ENCODE measurements at regions not wholly inside any gene's neighbourhood (a gene's known extent, or its start where the extent isn't known, plus 50 kb on each side); places are given as distances from the start of the nearest gene placed in this dataset.

GRCh38 chr20:46804126-46804525 is 90.5 kb upstream of the EYA2 start:
- DNase-seq: no peak
- Mint-ChIP-seq H3K36me3 (no peaks in the 10 kb centered on the region), H3K9me3 (no peaks in the 10 kb centered on the region), H3K4me1 (no peaks in the 10 kb centered on the region), H3K4me3 (no peak overlapping the region), H3K27me3 (peaks cover 20% of the 10 kb centered on the region), H3K27ac (no peak overlapping the region)
- ATAC-seq (ENCODE audit: low read depth): no peak
- POLR2A ChIA-PET: no interaction called here

DNA sequence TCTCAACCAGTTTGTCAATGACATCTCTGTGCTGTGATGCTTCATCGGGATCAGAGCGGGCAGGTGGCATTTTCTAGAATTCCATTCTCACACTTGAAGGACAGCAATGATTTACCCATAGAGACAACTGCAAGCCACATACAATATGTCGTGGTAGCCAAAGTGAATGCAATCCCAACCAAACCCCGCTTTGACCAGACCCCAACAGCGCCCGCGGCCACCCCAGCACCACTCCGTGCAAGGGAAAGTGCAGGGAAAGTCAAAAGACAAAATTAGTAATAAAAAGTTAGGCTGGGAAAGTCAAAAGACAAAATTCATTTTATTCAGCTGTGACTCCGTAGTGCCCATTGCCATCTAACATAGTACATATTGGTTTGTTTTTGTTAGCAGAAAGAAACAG is 88.8 kb upstream of the EYA2 start:
- H3K27me3 Mint-ChIP-seq: peaks cover 35% of the 10 kb centered on the region
- H3K27ac Mint-ChIP-seq: no peak overlapping the region
- no peak overlapping the region for H3K4me3 Mint-ChIP-seq
- POLR2A ChIA-PET: no interaction called here
- H3K36me3 Mint-ChIP-seq: no peaks in the 10 kb centered on the region
- no peak for DNase-seq
- no peaks in the 10 kb centered on the region for H3K9me3 Mint-ChIP-seq
- ATAC-seq (ENCODE audit: low read depth): no peak
- no peaks in the 10 kb centered on the region for H3K4me1 Mint-ChIP-seq

DNA sequence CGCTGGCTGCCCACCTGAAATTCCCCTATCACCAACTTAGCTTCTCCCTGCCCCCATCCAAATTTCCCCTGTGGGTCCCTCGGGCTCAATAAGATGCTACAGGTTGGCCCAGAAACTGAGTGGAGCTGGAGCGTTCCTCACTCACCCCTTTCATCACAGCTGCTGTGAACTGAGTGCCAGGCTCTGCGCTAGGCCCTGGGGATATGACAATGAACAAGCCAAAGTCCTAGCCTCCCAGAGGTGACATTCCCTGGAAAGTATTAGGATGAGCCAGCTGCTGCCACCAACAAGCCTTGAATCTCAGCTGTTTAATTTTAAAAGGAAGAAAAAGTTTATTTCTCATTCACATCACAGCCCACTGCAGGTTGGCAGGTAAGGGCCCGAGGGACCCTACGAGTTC is 86.6 kb upstream of the EYA2 start:
- ATAC-seq (ENCODE audit: low read depth): no peak
- H3K27me3 Mint-ChIP-seq: peaks cover 49% of the 10 kb centered on the region
- no peaks in the 10 kb centered on the region for H3K36me3 Mint-ChIP-seq
- H3K4me3 Mint-ChIP-seq: no peak overlapping the region
- POLR2A ChIA-PET: no interaction called here
- H3K9me3 Mint-ChIP-seq: no peaks in the 10 kb centered on the region
- no peak for DNase-seq
- H3K27ac Mint-ChIP-seq: no peak overlapping the region
- H3K4me1 Mint-ChIP-seq: no peaks in the 10 kb centered on the region

DNA sequence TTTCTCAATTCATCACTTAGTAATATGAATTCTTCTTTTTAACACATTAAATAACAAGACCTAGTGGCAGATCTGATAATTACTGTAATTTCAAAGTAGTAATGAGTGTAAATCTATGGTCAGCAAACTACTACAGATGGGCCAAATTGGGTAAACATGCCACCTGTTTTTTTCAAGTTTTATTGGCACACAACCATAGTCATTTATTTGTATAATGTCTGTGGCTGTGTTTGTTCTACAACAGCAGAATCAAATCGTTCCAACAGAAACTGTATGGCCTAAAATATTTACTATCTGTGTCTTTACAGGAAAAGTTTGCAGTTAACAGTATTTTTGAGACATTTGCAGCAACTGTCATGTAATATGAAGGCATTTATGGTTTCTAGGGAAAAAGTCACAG is 86.1 kb upstream of the EYA2 start:
- ATAC-seq (ENCODE audit: low read depth) (no peak), DNase-seq (no peak)
- no peak overlapping the region for H3K4me3 Mint-ChIP-seq
- no peak overlapping the region for H3K27ac Mint-ChIP-seq
- no peaks in the 10 kb centered on the region for H3K4me1 Mint-ChIP-seq
- no peaks in the 10 kb centered on the region for H3K9me3 Mint-ChIP-seq
- POLR2A ChIA-PET: no interaction called here
- peaks cover 47% of the 10 kb centered on the region for H3K27me3 Mint-ChIP-seq
- H3K36me3 Mint-ChIP-seq: no peaks in the 10 kb centered on the region

GRCh38 chr20:46809706-46810360 is 84.8 kb upstream of the EYA2 start:
- Mint-ChIP-seq H3K27me3 (peaks cover 34% of the 10 kb centered on the region), H3K36me3 (no peaks in the 10 kb centered on the region), H3K4me3 (no peak overlapping the region), H3K27ac (no peak overlapping the region), H3K4me1 (no peaks in the 10 kb centered on the region), H3K9me3 (no peaks in the 10 kb centered on the region)
- no peak for DNase-seq
- POLR2A ChIA-PET: no interaction called here
- ATAC-seq (ENCODE audit: low read depth): no peak

DNA sequence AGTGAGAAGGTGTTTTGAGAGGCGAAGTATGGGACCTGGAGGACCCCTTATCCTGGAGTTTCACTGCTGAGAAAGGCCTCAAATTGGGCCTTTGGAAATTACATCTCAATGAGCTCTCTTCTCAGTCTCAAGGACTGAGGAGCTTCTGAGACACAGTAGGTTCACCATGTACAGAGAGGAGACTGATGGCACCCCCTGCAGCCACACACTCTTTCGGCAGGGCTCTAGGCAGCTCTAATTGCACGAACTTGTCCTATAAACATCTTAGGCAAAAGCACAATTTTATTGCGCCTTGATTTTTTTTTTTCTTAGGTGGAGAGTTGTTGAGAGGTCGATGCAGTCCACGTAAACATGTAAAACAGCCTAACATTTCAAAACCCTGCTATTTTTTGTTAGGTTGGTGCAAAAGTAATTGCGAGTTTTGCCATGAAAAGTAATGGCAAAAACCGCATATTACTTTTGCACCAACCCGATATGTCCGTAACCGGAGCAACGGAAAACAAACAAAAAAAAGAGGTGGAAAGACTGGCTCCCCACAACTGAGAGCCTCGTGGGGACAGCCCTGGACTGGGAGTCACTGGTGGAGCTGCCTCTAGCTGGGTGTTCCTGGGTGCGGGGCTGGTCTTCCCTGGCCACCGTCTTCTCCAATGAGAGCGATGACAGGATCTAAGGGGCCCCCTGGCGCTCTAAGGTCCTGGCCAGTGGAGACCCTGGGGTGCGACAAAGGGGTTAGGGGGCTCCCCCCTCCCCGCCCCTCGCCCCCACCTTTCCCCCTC is 84.0 kb upstream of the EYA2 start:
- DNase-seq (no peak), ATAC-seq (ENCODE audit: low read depth) (no peak)
- Mint-ChIP-seq H3K27me3 (peaks cover 34% of the 10 kb centered on the region), H3K4me1 (no peaks in the 10 kb centered on the region), H3K27ac (no peak overlapping the region), H3K9me3 (no peaks in the 10 kb centered on the region), H3K4me3 (no peak overlapping the region), H3K36me3 (no peaks in the 10 kb centered on the region)
- POLR2A ChIA-PET: no interaction called here

DNA sequence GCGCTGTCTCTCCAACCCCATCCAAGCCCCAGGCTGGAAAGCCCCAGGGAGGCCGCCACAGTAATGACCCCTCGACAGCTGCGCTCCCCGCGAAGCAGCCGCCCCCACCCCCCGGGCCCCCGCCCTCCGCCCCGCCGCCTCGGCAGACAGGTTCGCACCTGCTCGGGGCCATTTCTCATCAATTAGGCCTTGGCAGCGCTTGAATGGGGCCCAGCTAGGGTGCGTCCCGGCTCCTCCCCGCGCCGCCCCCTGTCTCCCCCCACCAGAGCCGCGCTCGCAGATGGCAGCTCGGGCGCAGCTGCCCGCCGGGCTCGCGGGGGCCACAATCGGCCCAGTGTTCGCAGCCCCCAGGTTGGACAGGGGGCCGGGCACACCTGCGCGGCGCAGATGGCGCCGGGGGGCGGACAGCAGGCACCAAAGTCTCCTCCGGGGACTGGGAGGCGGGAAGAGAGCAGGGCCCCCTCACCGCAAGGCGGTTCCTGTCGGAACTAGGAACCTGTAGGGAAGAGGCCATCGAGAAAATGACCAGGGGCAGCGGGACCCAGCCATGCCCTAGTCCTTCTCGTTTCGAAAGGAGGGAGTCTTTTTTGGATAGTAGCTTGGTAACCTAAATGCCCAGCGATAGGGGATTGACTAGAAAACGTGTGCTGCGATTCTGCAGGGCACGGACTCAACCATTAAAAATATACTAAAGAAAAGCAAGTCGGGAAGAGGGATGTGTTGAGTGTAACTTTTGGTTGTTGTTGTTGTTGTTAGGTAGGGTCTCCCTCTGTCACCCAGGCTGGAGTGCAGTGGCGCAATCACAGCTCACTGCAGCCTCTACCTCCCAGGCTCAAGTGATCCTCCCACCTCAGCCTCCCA is 83.2 kb upstream of the EYA2 start:
- POLR2A ChIA-PET: no interaction called here
- Mint-ChIP-seq H3K27ac (no peak overlapping the region), H3K9me3 (no peaks in the 10 kb centered on the region), H3K27me3 (peaks cover 40% of the 10 kb centered on the region), H3K36me3 (no peaks in the 10 kb centered on the region), H3K4me1 (no peaks in the 10 kb centered on the region), H3K4me3 (no peak overlapping the region)
- ATAC-seq (ENCODE audit: low read depth) (no peak), DNase-seq (no peak)

DNA sequence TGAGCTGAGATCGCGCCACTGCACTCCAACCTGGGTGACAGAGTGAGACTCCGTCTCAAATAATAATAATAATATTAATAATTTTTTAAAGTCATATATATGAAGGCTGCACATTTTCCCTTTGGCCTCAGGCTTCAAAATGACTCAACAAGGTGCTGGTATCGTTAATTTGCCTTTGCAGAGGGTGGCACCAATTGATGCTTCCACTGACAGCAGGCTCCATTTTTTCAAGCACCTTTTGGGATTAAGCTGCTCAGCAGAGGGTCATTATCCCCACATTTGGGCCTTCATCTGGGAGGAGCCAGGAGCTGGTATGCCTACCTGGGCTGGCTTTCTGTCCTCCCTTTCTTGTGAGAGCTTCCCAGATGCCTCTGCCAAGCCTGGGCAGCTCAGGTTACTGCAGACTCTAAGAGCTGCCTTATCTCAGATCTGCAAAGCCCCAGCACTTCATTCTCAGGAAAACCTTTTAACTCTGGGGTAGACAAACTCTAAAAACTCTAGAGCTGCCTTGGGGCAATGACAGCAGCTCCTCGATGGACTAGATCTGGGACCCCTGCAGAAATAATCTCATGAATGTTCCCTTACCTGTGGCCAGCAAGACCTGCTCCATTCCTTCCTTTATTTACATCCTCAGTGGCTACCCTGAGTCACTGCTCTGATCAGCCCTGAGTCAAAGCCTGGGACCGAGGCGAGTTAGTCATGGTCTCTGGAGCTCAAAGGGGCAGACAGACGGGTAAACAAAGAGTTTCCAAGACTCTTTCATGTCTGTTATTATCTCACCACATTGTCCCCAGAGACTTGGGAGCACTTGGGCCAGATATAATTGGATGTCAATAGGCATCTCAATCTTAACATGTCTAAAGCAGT is 80.0 kb upstream of the EYA2 start:
- no peaks in the 10 kb centered on the region for H3K4me1 Mint-ChIP-seq
- no peak overlapping the region for H3K27ac Mint-ChIP-seq
- no peaks in the 10 kb centered on the region for H3K9me3 Mint-ChIP-seq
- POLR2A ChIA-PET: interaction anchor here (0.6 kb wide), 1 partner anchor 691 kb away, joined by 3 read pairs; no protein-coding TSS in a partner anchor
- no peak overlapping the region for H3K4me3 Mint-ChIP-seq
- DNase-seq (no peak), ATAC-seq (ENCODE audit: low read depth) (no peak)
- no peaks in the 10 kb centered on the region for H3K36me3 Mint-ChIP-seq
- H3K27me3 Mint-ChIP-seq: peaks cover 54% of the 10 kb centered on the region

GRCh38 chr20:46816097-46816496 is 78.5 kb upstream of the EYA2 start:
- POLR2A ChIA-PET: no interaction called here
- Mint-ChIP-seq H3K4me1 (no peaks in the 10 kb centered on the region), H3K27ac (no peak overlapping the region), H3K9me3 (no peaks in the 10 kb centered on the region), H3K27me3 (peaks cover 43% of the 10 kb centered on the region), H3K36me3 (no peaks in the 10 kb centered on the region), H3K4me3 (no peak overlapping the region)
- no peak for ATAC-seq (ENCODE audit: low read depth)
- DNase-seq: no peak

DNA sequence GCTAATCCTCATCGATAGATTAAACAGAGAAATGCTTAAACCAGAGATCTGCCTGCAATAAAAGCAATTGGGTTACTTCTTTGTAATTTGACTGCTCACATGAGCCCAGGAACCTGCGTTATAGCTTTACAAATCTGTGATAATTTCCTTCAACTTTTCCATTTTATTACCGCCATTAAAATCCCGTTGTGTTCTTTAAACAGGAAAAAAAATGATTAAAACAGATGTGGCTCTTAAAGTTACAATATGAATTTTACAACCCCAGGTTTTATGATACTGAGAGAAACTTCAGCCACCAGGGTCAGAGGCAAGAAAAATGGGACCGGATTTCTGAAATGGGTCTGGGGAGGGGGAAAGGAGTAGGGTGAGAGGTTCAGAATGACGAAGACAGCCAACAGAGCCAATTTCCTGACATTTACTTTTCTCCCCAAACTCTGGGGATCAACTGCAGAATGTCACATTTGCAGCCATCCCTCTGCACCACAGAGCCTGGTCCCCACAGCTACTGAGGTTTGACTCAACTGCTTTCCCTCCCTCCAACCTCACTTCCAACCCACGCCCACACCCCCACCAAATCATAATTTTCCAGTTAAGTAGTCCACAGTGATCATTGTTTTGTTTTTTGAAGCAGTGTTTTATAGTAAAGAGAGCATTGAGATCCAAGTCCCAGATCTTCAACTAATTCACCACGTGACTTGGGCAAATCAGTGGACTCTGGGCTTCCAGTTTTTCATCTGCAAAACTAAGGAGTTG is 77.6 kb upstream of the EYA2 start:
- POLR2A ChIA-PET: no interaction called here
- Mint-ChIP-seq H3K36me3 (no peaks in the 10 kb centered on the region), H3K4me1 (no peaks in the 10 kb centered on the region), H3K9me3 (no peaks in the 10 kb centered on the region), H3K4me3 (no peak overlapping the region), H3K27me3 (peaks cover 36% of the 10 kb centered on the region), H3K27ac (no peak overlapping the region)
- DNase-seq (no peak), ATAC-seq (ENCODE audit: low read depth) (no peak)

DNA sequence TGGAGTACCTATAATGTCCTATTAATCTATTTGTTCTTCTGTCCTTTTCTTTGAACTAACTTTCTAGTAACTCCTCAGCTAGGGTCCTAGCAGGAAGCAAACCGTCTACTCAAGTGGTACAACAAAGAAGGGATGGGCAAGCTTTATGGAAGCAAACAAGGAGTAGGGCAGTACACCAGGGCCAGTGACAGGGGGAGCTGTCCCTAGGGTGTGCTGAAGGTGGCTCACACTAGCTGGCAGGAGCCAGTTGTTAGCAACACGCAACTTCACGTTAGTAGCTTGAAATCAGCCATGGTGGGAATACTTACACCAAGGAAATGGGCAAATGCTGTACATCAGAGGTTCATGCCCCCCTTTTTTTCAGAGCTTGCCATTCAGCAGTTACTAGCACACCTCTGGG is 74.0 kb upstream of the EYA2 start:
- POLR2A ChIA-PET: no interaction called here
- ATAC-seq (ENCODE audit: low read depth) (no peak), DNase-seq (no peak)
- Mint-ChIP-seq H3K27me3 (peaks cover 30% of the 10 kb centered on the region), H3K27ac (no peak overlapping the region), H3K4me3 (no peak overlapping the region), H3K9me3 (no peaks in the 10 kb centered on the region), H3K4me1 (no peaks in the 10 kb centered on the region), H3K36me3 (no peaks in the 10 kb centered on the region)

DNA sequence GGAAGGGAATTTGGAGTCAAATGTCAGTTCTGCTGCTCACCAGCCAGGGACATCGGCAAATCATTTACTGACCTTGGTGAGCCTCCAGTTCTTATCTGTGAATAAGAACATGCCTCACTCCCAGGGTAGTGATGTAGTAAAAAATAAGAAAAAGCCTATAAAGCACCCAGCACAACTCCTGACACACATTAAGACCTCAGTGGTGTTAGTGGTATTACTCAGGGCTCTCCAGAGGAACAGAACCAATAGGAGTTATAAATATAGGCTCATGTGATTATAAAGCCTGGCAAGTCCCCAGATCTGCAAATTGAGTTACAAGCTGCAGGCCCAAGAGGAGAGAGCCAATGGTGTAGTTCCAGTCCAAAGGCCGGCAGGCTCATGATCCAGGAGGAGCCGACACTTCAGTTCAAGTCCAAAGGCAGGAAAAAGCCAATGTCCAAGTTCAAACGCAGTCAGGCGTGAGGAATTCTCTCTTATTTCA is 71.3 kb upstream of the EYA2 start:
- Mint-ChIP-seq H3K4me3 (no peak overlapping the region), H3K27ac (no peak overlapping the region), H3K4me1 (no peaks in the 10 kb centered on the region), H3K9me3 (no peaks in the 10 kb centered on the region), H3K27me3 (peaks cover 13% of the 10 kb centered on the region), H3K36me3 (no peaks in the 10 kb centered on the region)
- DNase-seq: no peak
- no peak for ATAC-seq (ENCODE audit: low read depth)
- POLR2A ChIA-PET: no interaction called here

All from activated naive CD8-positive, alpha-beta T cell treated with anti-CD3 and anti-CD28 coated beads, Interleukin-2, amount 10 ng/mL, durations not matched to agents 7 days and 5 days (primary cell).